ENCODE measurements at regions not wholly inside any gene's neighbourhood (a gene's known extent, or its start where the extent isn't known, plus 50 kb on each side); places are given as distances from the start of the nearest gene placed in this dataset.

DNA sequence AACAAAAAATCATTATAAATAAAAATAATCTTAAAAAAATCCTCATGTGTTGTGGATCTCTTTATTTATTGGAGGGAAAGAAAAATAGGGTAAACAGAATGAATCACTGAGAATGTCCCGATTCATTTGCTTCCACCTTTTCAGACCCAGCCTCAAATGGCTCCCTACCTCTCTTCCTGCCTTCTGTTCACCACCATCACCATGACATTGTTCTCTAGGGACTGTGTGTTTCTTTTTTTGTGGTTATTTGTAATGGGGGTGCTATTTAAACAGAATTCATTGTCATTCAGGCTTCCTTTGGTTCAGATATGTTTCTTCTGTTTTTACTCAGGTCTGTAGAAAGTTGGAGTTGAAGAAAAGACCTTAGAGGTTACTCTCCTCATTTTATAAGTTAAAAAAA lies 198.2 kb downstream of the KIF4B start:
- no peak for DNase-seq (ENCODE audit: low read depth)

DNA sequence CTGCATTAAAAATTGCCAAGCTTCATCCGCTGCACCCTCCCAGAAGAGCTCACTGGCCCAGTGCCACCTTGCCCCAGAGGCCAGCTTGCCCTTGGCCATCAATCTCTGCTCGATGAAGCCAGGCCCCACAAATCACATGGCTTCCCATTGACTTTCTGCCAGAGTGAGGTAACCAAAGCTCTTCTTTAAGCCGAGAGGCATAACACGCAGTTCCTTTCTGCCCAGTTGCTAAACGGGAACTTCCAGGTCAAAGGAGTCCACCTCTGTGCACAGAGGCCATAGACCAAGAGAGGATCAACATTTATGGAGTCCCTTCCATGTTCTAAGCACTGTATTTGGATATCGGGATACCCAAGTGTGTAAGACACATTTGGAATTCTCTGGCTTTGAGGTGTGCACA lies 208.8 kb downstream of the KIF4B start:
- DNase-seq (ENCODE audit: low read depth), result no peak

DNA sequence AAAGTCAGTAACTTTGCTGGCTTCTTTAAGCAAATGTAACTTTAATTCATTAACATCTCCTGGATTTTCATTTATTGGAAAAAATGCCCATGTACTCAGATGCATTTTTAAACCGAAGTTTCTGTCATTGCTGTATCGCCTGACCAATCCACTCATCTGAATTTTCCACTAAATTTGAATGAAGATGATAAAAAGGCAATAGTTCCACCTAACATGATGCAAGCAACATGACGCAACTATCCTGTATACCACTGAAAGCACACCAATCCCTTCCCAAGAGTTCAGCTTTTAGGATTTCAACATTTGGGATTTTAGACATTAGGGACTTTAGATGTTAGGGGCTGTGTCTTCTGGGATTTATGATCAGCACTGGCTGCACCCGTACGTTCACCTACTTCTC lies 215.6 kb downstream of the KIF4B start:
- DNase-seq (ENCODE audit: low read depth), result no peak

DNA sequence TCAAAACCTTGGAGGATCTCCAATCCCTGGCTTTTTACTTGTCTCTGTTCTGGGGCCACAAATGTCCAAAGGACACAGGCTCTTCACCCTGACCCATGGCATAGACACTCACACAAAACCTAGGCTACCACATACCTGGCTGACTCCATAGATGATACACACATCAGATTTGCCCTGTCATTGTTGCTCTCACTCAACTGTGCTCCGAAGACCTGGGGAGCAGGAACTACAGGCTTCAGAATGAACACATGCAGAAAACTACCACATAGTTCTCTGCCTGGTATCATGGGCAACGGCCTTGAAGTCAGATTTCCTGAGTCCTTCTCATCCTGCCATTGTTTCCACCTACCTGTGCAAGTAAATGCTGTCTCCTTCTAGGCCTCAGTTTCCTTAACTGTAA lies 226.2 kb downstream of the KIF4B start:
- no peak for DNase-seq (ENCODE audit: low read depth)

DNA sequence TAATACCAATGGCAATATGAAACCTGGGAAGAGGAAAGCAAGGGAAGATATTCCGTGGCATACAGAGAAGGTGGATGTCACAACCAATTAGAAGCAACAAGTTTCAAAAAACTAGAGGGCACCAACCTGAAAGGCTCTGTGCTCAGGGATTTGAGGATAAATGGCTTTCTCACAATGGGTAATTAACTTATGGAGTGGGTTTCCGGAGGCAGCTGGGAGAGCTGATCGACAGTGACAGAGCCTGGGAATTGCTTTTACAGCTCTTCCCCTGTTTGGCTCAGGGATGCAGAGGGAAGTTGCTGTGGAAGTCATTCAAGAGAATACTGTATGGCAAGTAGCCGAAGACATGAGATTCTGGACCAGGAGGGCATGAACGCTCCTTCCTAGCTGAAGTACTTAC lies 237.0 kb downstream of the KIF4B start:
- no peak for DNase-seq (ENCODE audit: low read depth)

DNA sequence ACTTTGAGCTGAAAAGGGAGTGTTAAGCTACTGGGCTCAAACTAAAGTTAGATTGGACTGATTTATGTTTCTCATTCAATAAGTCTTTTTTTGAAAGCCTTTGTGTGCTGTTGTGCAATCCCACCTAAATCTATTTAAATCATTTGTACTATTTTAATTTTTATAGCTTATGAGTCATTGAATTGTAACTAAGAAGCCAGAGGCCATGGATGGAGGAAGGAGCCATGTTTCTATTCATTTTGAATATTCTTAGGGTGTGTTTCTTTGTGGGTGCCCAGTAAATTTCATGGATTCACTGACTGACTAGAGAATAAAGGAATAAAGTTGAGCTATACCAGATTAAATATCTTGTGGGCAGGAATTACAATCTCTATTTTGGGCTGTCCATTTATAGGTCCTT lies 238.5 kb downstream of the KIF4B start:
- DNase-seq (ENCODE audit: low read depth), result no peak

DNA sequence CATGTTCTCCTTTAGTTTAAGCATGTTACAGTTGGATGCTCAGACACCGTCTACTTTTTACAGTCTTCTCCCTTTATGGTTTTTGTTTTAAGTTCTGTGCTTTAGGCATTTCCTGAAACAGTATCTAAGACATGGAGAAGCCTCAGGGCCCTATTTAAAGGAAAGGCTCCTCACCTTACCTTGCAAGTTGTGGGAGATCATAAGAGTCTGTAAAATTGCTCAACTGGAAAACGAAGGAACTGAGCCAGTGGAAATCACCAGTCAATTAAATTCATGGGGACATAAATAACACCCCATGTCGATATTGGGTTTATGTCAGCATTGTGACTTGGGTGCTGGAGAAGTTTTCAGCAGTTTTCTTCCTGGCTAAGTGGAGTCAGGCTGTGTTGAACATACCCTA lies 239.2 kb downstream of the KIF4B start:
- no peak for DNase-seq (ENCODE audit: low read depth)

DNA sequence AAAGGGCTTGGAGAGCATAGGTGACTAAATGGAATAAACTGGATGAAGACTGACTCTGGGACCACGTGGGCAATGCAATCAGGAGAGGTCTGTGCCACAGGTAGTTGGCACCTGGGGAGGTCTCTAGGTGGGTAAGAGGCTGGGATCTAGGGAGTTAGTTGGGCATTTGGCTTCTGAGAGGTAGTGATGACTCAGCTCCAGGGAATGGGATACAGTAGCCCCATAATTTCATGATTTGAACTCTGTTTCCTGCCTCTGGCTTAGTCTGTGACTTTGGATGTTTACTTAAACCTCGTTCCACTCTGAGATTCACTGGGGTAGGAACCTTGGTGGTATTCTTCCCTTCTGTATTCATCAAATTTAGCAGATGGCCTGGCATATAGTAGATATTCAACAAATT lies 240.8 kb downstream of the KIF4B start:
- DNase-seq (ENCODE audit: low read depth), result no peak

DNA sequence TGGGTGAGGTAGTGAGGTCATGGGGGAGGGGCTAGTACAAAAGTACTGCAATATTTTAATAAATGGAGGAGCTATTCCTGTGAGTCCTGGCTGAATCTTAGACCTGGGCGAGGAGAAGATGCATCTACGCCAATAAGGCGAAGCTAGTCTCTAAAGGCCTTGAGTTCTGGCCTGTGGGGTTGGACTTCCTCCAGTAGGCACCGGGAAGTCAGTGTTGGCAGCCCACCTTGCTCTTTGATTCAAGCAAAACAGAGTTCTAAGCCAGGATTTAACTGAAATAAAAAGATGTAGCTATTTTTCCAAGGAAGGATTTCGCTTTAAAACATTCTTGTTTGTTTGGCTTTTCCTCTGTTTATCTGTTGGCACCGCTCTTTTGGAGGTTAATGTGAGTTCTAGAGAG lies 244.6 kb downstream of the KIF4B start:
- DNase-seq (ENCODE audit: low read depth), result no peak

DNA sequence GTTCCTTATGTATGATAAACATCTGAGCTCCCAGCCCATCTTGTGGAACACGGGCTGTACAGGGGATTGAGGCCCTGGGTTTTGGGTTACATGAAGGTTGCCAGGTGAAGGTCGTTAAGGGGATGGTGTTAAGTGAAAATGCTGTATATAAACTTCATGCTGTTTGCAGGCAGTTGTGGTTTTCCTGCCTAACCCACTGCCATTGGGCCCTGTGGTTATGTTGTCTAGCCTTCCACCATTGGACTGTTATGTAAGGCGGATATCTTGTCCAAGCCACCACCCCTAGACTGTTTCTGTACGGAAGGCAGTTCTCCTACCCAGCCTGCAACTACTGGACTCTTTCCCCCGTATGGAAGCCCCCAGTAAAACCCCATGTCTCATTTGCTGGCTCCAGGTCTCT lies 246.1 kb downstream of the KIF4B start:
- no peak for DNase-seq (ENCODE audit: low read depth)

DNA sequence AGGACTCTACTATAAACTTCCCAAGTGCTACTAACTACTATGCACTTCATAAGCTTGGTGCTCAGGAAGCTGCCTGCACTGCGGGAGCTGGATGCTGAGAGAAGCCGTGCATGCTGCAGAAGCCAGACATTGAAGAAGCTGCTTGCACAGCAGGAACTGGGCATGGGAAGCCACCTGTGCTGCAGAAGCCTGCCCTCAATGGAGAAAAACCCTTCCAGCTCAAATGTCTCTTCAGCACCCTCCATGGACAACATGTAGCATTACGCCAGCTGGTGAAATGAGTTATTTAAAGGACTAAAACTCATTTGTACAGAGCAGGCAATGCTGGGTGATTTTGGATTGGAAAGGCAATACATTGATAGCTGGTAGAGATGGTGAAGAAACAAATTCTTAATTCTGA lies 247.2 kb downstream of the KIF4B start:
- DNase-seq (ENCODE audit: low read depth), result no peak

DNA sequence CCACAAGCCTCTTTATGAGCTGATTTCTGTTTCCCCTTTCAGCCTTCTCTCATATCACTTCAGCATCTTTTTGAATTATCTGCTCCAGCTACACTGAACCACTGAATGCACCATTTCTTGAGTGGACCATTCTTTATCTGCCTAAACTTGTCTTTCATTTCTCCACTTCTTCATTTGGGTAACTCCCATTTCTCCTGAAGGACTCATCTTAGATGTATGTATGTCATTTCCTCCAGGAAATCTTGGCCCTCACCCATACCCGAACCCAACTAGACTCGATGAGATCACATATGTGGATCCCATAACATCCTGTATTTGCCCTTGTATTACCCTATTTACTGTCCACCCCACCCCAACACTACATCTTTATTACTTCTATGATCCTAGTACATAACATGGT lies 249.8 kb downstream of the KIF4B start:
- no peak for DNase-seq (ENCODE audit: low read depth)

DNA sequence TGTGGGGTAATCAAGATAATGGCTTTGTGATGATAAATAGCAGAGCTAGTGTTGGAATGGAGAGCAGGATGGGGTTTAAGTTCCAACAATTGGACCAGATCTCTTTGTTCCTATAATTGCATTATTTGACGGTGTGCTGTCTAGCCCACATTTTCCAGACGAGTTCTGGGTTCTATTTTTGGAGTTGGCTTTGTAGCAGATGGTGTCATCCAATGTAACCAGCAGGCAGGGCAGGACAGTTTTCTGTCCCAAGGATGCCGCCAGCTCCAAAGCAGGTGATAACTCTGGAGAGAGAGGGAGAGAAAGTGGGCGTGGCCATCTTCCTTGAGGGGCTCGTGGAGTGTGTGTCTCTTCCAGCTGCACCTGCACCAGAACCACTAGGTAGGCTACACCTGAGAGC lies 251.3 kb downstream of the KIF4B start:
- DNase-seq (ENCODE audit: low read depth), result no peak

DNA sequence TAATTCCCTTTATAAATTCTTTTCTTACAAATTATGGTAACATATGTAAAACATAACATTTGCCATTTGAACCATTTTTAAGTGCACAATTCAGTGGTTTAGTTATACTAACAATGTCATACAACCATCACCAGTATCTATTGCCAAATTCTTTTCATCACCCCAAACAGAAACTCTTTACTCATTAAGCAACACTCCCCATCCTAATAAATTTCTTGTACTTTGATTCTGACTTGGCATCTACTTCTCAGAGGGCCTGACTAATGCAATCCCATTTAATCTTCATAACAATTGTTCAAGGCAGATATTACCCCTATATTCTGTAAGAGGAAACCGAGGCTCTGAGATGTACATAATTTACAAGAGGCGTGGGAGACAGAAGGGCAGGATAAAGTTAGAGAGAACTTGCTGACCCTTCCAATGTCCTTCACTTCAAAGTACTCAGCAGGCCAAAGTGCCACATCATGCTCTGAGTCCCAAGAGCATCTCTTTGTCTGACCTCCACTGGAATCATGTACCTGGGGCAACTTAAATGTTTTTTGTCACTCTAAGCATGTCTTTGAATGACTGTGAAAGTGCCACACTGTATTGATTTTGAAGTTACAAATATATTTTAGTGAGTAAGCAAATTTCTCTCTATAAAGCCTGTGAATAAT lies 255.3 kb downstream of the KIF4B start:
- DNase-seq (ENCODE audit: low read depth), result no peak

DNA sequence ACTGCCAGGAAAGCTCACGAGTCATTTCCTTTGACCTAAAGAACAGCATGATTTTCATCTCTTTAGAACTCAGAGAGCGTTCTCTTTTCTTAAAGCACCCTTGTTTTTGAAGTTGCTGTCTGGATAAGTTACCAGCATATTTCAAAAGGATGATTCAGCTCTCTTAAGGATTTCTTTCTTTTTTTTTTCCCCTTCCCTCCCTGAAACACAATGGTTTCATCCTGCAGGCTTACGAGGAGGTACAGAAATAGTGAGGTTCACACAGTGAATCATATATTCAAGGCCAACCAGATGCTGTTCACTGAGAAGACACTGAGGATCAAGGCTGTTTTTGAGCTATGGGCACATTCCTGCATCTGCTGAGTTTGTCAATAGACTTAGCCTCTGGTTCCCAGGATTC lies 257.2 kb downstream of the KIF4B start:
- no peak for DNase-seq (ENCODE audit: low read depth)

DNA sequence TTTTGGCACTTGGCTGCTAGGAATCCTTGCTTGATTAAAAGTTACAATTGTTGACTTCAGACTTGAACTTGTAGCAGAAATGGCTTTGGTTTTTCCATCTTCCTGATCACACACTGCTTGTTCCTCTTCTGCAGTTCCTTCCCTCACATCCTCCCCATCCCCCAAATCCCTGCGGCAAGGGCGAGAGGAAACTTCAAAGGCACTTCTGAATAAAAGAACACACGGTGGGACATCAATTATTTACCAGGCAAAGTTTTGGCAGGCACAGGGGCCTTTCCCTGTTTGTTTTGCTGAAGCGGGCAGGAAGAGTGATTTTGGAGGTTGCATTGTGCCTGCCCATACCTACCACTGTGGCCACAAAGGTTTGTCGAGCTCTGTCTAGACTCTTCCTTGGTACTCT lies 260.9 kb downstream of the KIF4B start:
- DNase-seq (ENCODE audit: low read depth), result no peak

DNA sequence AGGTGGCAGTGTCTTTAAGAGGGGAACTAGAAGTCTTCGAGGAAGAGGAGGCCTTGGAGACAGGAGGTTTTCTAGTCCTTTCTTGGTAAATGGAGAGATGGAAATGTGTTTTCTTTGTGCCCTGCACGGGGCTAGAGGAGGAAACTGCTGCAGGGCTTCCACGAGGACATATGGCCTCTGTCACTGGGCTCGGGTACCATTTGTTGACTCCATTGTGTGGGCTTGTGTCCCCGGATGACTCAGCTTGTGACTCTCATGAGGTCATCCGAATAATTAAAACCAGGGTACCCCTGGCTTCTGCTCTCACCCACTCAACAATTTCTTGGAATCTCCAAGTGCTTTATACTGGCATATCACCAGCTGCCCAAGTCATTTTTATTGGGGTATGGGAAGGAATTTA lies 261.7 kb downstream of the KIF4B start:
- DNase-seq (ENCODE audit: low read depth), result no peak

DNA sequence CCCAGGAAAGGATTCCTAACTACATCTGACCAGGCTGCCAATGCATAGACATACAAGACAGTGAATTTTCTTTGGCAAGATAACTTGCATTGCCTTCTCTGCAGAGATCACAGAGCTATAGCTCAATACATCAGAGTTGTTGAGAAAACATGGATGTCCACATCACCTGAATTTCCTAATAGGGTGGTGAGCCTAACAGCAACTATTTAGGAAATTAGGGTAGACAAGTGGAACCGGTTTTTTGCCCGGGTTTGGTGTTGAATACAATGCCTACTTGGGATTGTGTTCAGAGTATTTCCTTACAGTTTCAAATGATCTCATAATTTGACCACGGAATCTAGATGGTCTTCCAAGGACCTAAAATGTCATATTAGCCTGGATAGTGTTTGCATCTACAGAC lies 262.7 kb downstream of the KIF4B start:
- no peak for DNase-seq (ENCODE audit: low read depth)

DNA sequence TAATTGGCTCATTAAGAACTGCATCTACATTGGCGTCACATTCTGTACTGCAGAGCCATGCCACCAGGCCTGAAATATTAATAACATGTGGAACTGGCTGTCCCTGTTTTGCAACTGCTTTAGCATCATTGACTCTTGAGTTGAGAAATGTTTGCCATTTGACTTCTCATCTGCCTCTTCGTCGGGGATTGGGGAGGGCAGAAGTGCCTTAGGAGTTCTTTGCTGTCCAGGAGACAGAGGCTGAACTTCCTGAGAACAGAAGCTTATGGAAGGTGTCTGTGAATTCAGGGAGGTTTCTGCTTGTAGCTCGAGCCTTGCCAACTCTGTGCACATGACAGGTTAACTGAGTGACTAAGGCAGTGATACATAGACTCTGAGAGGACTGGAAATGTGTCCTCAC lies 265.0 kb downstream of the KIF4B start:
- no peak for DNase-seq (ENCODE audit: low read depth)

DNA sequence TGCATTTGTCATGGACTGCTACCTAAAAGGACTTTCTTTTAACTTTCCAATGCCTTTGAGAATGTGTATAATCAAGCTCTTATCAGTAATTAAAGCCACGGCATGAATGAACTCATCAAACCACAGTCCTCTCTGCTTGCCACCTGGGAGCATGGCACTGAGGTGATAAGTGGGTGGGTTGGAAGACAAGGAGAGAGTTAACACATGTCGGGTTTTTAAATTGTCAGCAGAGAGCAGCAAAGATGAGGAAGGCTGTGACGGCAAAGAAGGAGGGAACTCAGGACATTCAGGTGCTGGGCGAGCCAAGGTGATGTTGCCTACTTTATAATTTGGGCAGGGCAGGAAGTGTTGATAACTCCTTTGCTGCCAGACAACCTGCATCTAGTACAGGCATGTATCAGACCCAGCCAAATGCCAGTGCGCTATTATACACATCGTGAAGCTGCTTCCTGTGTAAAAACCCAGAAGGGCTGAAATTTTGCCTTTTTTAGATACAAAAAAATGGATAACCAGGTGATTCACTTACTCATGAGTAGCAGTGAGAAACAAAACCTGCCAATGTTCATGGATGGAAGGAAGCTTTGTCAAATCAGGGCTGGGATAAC lies 269.1 kb downstream of the KIF4B start:
- DNase-seq (ENCODE audit: low read depth), result no peak

DNA sequence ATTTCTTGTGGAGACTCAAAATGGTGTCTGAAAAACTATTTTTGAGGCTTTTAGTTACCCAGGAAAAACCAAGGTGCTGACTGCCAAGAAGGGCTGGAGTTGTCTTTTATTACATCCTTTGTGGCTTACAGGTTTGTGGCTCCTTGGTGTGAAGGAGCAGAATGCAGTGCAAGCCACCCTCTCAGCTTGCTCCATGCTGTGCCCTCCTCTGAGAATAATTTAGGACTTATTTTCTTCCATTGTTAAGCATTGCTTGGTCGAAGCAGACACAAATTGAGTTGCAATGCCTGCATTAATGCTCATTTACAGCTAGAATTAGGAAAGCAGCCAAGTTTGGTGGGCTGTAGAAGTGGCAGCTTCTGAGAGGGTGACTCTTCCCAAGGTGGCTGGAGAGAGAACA lies 272.2 kb downstream of the KIF4B start:
- no peak for DNase-seq (ENCODE audit: low read depth)

DNA sequence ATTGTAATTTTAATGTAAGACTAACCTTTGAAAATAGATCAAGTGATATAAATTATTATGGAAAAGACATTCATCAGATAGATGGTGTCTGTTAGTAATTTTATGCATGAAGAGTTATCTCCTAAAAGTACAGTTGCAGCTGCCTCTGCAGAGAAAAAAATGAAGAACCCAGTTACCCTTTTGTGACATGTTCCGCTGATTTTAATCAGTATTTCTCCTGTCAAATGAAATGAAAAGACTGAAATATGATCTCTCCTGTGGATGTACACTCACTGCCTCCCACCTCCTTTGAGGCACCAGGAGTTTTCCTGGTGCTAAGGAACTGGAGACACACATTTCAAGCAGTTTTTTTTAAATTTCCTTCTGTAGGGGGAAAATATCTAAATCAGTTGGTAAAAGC lies 277.4 kb downstream of the KIF4B start:
- no peak for DNase-seq (ENCODE audit: low read depth)

DNA sequence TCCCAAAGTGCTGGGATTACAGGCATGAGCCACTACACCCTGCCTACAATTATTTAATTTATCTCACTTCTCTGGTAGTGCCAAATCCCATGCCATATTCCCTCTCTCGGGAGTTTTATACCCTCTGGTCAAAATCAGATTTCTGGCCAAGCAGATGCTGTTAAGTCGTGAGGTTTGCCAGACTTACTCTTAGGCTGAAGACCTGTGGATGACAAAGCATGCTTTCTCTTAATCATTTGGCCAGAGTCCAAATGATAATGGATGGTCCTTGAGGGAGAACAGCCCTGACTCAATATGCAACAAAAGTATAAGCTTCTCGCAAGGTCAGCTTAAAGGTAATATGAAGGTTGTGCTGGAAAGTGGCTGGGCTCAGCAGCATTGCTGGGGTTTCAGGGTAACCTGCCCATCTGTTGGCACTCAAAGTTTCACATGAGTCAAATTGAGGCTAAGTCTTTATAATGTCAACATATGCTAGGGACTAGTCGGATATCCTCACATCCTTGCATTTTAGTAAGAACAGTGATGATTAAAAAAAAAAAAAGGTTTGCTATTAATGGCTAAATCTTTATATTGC lies 280.1 kb downstream of the KIF4B start:
- DNase-seq (ENCODE audit: low read depth), result no peak

DNA sequence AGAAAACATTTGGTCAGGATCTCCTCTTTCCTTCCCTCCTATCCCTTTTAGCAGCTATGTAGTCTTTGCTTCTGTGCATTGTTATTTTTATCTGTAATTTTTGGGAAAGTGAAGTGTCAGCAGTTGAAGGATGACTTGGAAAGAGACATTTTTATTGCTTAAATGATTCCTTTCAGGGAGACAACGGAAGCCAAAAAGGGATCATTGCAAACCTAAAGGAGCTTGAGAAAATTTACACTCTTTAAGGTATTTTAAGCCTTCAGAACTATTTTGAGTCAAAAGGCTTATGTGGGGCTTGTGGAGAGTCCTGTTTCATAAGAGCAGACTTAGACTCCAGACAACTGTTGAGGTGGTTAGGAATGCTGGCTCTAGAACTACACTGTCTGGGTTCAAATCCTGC lies 281.6 kb downstream of the KIF4B start:
- no peak for DNase-seq (ENCODE audit: low read depth)

All from non-pigmented ciliary epithelial cell (primary cell).